HG02840 (cell line): ENCODE measurements at regions not wholly inside any gene's neighbourhood (a gene's known extent, or its start where the extent isn't known, plus 50 kb on each side); places are given as distances from the start of the nearest gene placed in this dataset.
"Not testable (repeated sequence)": the region's sequence is repeated elsewhere in the genome, so short reads cannot be mapped to it uniquely, and the experiment has no call there.

Experiments used
- ATAC-seq: cut with Tn5 transposase; IDR thresholded peaks from one replicate; pipeline ENCODE4 v1.9.1; 2021; ENCODE audit warnings: mild to moderate bottlenecking, moderate library complexity, moderate number of reproducible peaks; ENCODE audit not compliant: unreplicated experiment, low FRiP score

GRCh38 chr12:126019385-126019784 is 954.1 kb downstream of the AACS start:
- ATAC-seq = no peak

- ATAC-seq = no peak
Measured at GRCh38 chr12:126021675-126022074, 956.4 kb downstream of the AACS start.

- no peak for ATAC-seq
Measured at GRCh38 chr12:126027825-126028224, 962.6 kb downstream of the AACS start.

GRCh38 chr12:126030573-126030972 is 965.3 kb downstream of the AACS start:
- ATAC-seq = no peak

- ATAC-seq = no peak
Measured at GRCh38 chr12:126033751-126034150, 968.5 kb downstream of the AACS start.

- ATAC-seq = no peak
Measured at GRCh38 chr12:126036348-126036747, 971.1 kb downstream of the AACS start.

GRCh38 chr12:126038434-126038833 is 973.2 kb downstream of the AACS start:
- no peak for ATAC-seq

- no peak for ATAC-seq
Measured at GRCh38 chr12:126040307-126040706, 975.1 kb downstream of the AACS start.

- no peak for ATAC-seq
Measured at GRCh38 chr12:126042286-126042685, 977.1 kb downstream of the AACS start.

- not testable (repeated sequence) for ATAC-seq
Measured at GRCh38 chr12:126049501-126049900, 984.3 kb downstream of the AACS start.

- no peak for ATAC-seq
Measured at GRCh38 chr12:126051611-126052107, 986.4 kb downstream of the AACS start.

- ATAC-seq = no peak
Measured at GRCh38 chr12:126055521-126055920, 990.3 kb downstream of the AACS start.

GRCh38 chr12:126061777-126062176 is 996.5 kb downstream of the AACS start:
- no peak for ATAC-seq

GRCh38 chr12:126064028-126064427 is 998.8 kb downstream of the AACS start:
- no peak for ATAC-seq

GRCh38 chr12:126067626-126068329 is 1002.5 kb downstream of the AACS start:
- ATAC-seq = no peak

GRCh38 chr12:126069549-126070165 is 1004.4 kb downstream of the AACS start:
- no peak for ATAC-seq

GRCh38 chr12:126076515-126076914 is 1011.3 kb downstream of the AACS start:
- ATAC-seq = no peak

GRCh38 chr12:126083926-126084325 is 1018.7 kb downstream of the AACS start:
- no peak for ATAC-seq

GRCh38 chr12:126084480-126084879 is 1019.2 kb downstream of the AACS start:
- ATAC-seq = no peak

- ATAC-seq = no peak
Measured at GRCh38 chr12:126086242-126086641, 1021.0 kb downstream of the AACS start.

GRCh38 chr12:126087692-126088091 is 1022.5 kb downstream of the AACS start:
- no peak for ATAC-seq

- ATAC-seq = no peak
Measured at GRCh38 chr12:126093908-126094307, 1028.7 kb downstream of the AACS start.
